Panc1 (cell line): ENCODE measurements at regions not wholly inside any gene's neighbourhood (a gene's known extent, or its start where the extent isn't known, plus 50 kb on each side); places are given as distances from the start of the nearest gene placed in this dataset.

Experiments used
- POLR2AphosphoS5 ChIP-seq: IDR thresholded peaks from 2 replicates; pipeline ENCODE4 v1.6.1; 2012; ENCODE audit warnings: mild to moderate bottlenecking, low read depth, low read length, moderate library complexity
- SIN3A ChIP-seq: IDR thresholded peaks from 2 replicates; pipeline ENCODE4 v1.6.1; 2012; ENCODE audit warnings: low read depth, mild to moderate bottlenecking, low read length, moderate library complexity, borderline replicate concordance; ENCODE audit not compliant: insufficient read depth
- TCF7L2 ChIP-seq: IDR thresholded peaks from 2 replicates; pipeline ENCODE4 v1.6.1; 2011; ENCODE audit warnings: mild to moderate bottlenecking, low read depth, low read length, inconsistent platforms
- TF ChIP-seq, protein P1 (sequence below): fragments of 450-650 bp; IDR thresholded peaks from 2 replicates; pipeline ENCODE4 v1.5.1; 2017; ENCODE audit warnings: mild to moderate bottlenecking
- TF ChIP-seq, protein P2 (sequence below), 2 experiments: IDR thresholded peaks; 2 replicates each; pipeline ENCODE4 v1.6.1; 2011 to 2012; ENCODE audit warnings: low read depth in 2 of 2, control low read depth in 1 of 2, low read length in 1 of 2, mild to moderate bottlenecking in 1 of 2, moderate library complexity in 1 of 2; ENCODE audit not compliant: insufficient read depth in 1 of 2

GRCh38 chr3:84637272-84637671, 321.5 kb upstream of the CADM2 start:
- TF ChIP-seq, protein P1, sequence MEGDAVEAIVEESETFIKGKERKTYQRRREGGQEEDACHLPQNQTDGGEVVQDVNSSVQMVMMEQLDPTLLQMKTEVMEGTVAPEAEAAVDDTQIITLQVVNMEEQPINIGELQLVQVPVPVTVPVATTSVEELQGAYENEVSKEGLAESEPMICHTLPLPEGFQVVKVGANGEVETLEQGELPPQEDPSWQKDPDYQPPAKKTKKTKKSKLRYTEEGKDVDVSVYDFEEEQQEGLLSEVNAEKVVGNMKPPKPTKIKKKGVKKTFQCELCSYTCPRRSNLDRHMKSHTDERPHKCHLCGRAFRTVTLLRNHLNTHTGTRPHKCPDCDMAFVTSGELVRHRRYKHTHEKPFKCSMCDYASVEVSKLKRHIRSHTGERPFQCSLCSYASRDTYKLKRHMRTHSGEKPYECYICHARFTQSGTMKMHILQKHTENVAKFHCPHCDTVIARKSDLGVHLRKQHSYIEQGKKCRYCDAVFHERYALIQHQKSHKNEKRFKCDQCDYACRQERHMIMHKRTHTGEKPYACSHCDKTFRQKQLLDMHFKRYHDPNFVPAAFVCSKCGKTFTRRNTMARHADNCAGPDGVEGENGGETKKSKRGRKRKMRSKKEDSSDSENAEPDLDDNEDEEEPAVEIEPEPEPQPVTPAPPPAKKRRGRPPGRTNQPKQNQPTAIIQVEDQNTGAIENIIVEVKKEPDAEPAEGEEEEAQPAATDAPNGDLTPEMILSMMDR, result no peak
- TF ChIP-seq, protein P2, sequence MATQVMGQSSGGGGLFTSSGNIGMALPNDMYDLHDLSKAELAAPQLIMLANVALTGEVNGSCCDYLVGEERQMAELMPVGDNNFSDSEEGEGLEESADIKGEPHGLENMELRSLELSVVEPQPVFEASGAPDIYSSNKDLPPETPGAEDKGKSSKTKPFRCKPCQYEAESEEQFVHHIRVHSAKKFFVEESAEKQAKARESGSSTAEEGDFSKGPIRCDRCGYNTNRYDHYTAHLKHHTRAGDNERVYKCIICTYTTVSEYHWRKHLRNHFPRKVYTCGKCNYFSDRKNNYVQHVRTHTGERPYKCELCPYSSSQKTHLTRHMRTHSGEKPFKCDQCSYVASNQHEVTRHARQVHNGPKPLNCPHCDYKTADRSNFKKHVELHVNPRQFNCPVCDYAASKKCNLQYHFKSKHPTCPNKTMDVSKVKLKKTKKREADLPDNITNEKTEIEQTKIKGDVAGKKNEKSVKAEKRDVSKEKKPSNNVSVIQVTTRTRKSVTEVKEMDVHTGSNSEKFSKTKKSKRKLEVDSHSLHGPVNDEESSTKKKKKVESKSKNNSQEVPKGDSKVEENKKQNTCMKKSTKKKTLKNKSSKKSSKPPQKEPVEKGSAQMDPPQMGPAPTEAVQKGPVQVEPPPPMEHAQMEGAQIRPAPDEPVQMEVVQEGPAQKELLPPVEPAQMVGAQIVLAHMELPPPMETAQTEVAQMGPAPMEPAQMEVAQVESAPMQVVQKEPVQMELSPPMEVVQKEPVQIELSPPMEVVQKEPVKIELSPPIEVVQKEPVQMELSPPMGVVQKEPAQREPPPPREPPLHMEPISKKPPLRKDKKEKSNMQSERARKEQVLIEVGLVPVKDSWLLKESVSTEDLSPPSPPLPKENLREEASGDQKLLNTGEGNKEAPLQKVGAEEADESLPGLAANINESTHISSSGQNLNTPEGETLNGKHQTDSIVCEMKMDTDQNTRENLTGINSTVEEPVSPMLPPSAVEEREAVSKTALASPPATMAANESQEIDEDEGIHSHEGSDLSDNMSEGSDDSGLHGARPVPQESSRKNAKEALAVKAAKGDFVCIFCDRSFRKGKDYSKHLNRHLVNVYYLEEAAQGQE (IDR thresholded peaks at IDR 0.05; ENCODE audit: insufficient read depth in 1 of 2, low read depth in 2 of 2, low read length in 1 of 2), result no peak
- TF ChIP-seq POLR2AphosphoS5 (no peak), SIN3A (no peak), TCF7L2 (no peak)
